ENCODE measurements at regions not wholly inside any gene's neighbourhood (a gene's known extent, or its start where the extent isn't known, plus 50 kb on each side); places are given as distances from the start of the nearest gene placed in this dataset.

- TF ChIP-seq CTCF (conservative IDR thresholded peaks at IDR 0.05 in 1 of 2, IDR thresholded peaks at IDR 0.05 in 1 of 2; ENCODE audit: extremely low read depth in 1 of 2, insufficient read depth in 1 of 2, low read depth in 1 of 2, low read length in 2 of 2) (no peak), EZH2 (IDR thresholded peaks at IDR 0.05; ENCODE audit: borderline replicate concordance, low read length) (no peak)
Observed at GRCh38 chr6:9594746-9595145, 820.1 kb downstream of the TFAP2A start.

Data from mammary epithelial cell (primary cell).